Femur (tissue), 1 donor: ENCODE measurements at regions not wholly inside any gene's neighbourhood (a gene's known extent, or its start where the extent isn't known, plus 50 kb on each side); places are given as distances from the start of the nearest gene placed in this dataset.
"Not testable (repeated sequence)": the region's sequence is repeated elsewhere in the genome, so short reads cannot be mapped to it uniquely, and the experiment has no call there.

Source experiments
- DNase-seq: peaks from one replicate; pipeline ENCODE4 v3.0.0-alpha.2; 2017

- no peak for DNase-seq
These were observed 129.7 kb upstream of the MYCN start for GRCh38 chr2:15810477-15811150.

GRCh38 chr2:15811367-15811766 lies 129.0 kb upstream of the MYCN start:
- no peak for DNase-seq

- DNase-seq, result no peak
These were observed 128.1 kb upstream of the MYCN start for GRCh38 chr2:15812187-15812780.

GRCh38 chr2:15813481-15814266 lies 126.7 kb upstream of the MYCN start:
- no peak for DNase-seq

- DNase-seq, result no peak
These were observed 125.9 kb upstream of the MYCN start for GRCh38 chr2:15814403-15814802.

- DNase-seq, result no peak
These were observed 125.4 kb upstream of the MYCN start for GRCh38 chr2:15814946-15815345.

GRCh38 chr2:15816226-15816625 lies 124.1 kb upstream of the MYCN start:
- no peak for DNase-seq

- no peak for DNase-seq
These were observed 123.5 kb upstream of the MYCN start for GRCh38 chr2:15816674-15817406.

- no peak for DNase-seq
These were observed 122.6 kb upstream of the MYCN start for GRCh38 chr2:15817748-15818147.

- DNase-seq, result peak; percentile 33
These were observed 122.0 kb upstream of the MYCN start for GRCh38 chr2:15818318-15818753.

- DNase-seq, result no peak
These were observed 121.5 kb upstream of the MYCN start for GRCh38 chr2:15818881-15819280.

- no peak for DNase-seq
These were observed 120.6 kb upstream of the MYCN start for GRCh38 chr2:15819562-15820256.

- DNase-seq, result no peak
These were observed 120.1 kb upstream of the MYCN start for GRCh38 chr2:15820257-15820566.

- DNase-seq, result no peak
These were observed 119.4 kb upstream of the MYCN start for GRCh38 chr2:15820927-15821326.

- no peak for DNase-seq
These were observed 118.0 kb upstream of the MYCN start for GRCh38 chr2:15822151-15823044.

GRCh38 chr2:15823459-15824396 lies 116.6 kb upstream of the MYCN start:
- DNase-seq, result no peak

GRCh38 chr2:15824467-15824866 lies 115.9 kb upstream of the MYCN start:
- not testable (repeated sequence) for DNase-seq

GRCh38 chr2:15825276-15825980 lies 114.9 kb upstream of the MYCN start:
- no peak for DNase-seq

- DNase-seq, result no peak
These were observed 114.1 kb upstream of the MYCN start for GRCh38 chr2:15826273-15826717.

GRCh38 chr2:15827001-15827400 lies 113.3 kb upstream of the MYCN start:
- DNase-seq, result no peak
